ENCODE measurements at regions not wholly inside any gene's neighbourhood (a gene's known extent, or its start where the extent isn't known, plus 50 kb on each side); places are given as distances from the start of the nearest gene placed in this dataset.

DNA sequence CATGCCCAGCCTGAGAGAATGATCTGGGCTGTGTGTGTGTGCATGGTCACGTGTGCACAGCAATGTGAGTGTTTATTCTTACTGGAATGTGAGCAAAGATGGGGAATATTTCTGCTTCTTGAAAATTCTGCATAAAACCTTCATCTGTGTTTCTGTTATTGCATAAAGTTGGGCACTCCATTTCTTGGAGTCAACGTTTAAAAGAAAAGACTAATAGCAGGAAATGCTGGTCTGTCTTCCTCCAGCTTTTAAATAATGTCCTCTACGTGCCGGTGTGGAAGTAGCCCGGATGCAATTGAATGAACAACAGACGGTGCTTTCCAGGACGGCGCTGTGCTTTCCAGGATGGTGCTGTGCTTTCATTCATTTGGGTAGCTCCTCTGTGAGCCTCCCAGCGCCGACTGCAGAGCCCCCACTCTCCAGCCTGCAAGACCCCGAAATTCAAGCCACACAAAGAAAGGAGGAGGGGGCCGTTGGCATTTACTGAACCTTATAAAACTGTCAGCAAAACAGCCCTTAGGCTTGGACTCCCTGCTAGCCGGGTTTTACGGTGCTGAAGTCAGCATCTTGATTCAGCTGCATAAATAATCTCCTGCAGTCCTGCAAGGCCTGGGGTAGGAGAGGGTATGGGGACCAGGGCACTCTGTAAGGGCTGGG, 158.2 kb upstream of the PRKCQ start:
- no peaks in the 10 kb centered on the region for H4K20me1 ChIP-seq (replicated peaks; ENCODE audit: control insufficient read depth, extremely low read depth, insufficient read depth, low read length)
- CTCF ChIA-PET, result interaction anchor here (0.9 to 3.2 kb wide), 9 partner anchors 8 to 70 kb away, joined by 3 to 18 read pairs (median 5); no protein-coding TSS in a partner anchor
- peak overlapping the region; percentile 41 for H3K4me2 ChIP-seq (ENCODE audit: insufficient read depth, low read length)
- FAIRE-seq, result peak; percentile 70
- dilution Hi-C loops (cut with MboI; ENCODE audit: extremely low pct_ligation_motif_present, low sequenced_read_pairs), result no loop called here
- no peaks in the 10 kb centered on the region for H3K9me3 ChIP-seq (replicated peaks; ENCODE audit: control insufficient read depth, insufficient read depth, low read length)
- peaks cover 19% of the 10 kb centered on the region for H3K4me1 ChIP-seq (ENCODE audit: control insufficient read depth, extremely low read depth, insufficient read depth, low read length)
- peaks cover 0 to 8% of the 10 kb centered on the region in 2 experiments for H3K27me3 ChIP-seq (ENCODE audit: control insufficient read depth in 2 of 2, insufficient read depth in 2 of 2, low read length in 2 of 2)
- no TSS peak for BruUV-seq (replicated peaks)
- peak; percentile 69 for DNase-seq (ENCODE audit: low read depth, low spot score)
- H3K4me3 ChIP-seq (replicated peaks in 1 of 3; ENCODE audit: insufficient read depth in 1 of 3, low read depth in 1 of 3, low read length in 3 of 3), result no peak overlapping the region
- POLR2A ChIA-PET, result no interaction called here
- TF ChIP-seq, protein P1, sequence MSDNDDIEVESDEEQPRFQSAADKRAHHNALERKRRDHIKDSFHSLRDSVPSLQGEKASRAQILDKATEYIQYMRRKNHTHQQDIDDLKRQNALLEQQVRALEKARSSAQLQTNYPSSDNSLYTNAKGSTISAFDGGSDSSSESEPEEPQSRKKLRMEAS (IDR thresholded peaks at IDR 0.05; ENCODE audit: insufficient read depth, insufficient read length), result peak; percentile 40
- no peak for TF ChIP-seq POLR2A (IDR thresholded peaks at IDR 0.05; ENCODE audit: low read depth, low read length)
- no peaks in the 10 kb centered on the region for H3K9me1 ChIP-seq (replicated peaks; ENCODE audit: control insufficient read depth, extremely low read depth, insufficient read depth, low read length)
- no peak overlapping the region for H3K27ac ChIP-seq (ENCODE audit: insufficient read depth, low read depth, low read length)
- no peak overlapping the region for H3K9ac ChIP-seq (replicated peaks; ENCODE audit: extremely low read depth, insufficient read depth, low read length)
- H3K79me2 ChIP-seq (ENCODE audit: control insufficient read depth, insufficient read depth, low read length), result no peaks in the 10 kb centered on the region
- intact Hi-C loops (cut with micrococcal nuclease), result loop anchor here (1.0 kb wide), 1 partner anchor 8 kb away; no protein-coding TSS in a partner anchor
- H3K36me3 ChIP-seq (ENCODE audit: control insufficient read depth in 2 of 2, extremely low read depth in 1 of 2, insufficient read depth in 2 of 2, low read length in 2 of 2), result no peaks in the 10 kb centered on the region
- peak overlapping the region; percentile 25 for H2AFZ ChIP-seq (ENCODE audit: low read depth, low read length)

GRCh38 chr10:6737758-6738111, 157.7 kb upstream of the PRKCQ start:
- no peak for TF ChIP-seq JUN (IDR thresholded peaks at IDR 0.05; ENCODE audit: borderline replicate concordance, insufficient read depth, insufficient read length, low read depth)
- no peak for TF ChIP-seq MYC (IDR thresholded peaks at IDR 0.05; ENCODE audit: low read depth, low read length)
- no peak for TF ChIP-seq EZH2 (IDR thresholded peaks at IDR 0.05; ENCODE audit: borderline replicate concordance, low read depth, low read length, severe bottlenecking)
- TF ChIP-seq, protein P2, sequence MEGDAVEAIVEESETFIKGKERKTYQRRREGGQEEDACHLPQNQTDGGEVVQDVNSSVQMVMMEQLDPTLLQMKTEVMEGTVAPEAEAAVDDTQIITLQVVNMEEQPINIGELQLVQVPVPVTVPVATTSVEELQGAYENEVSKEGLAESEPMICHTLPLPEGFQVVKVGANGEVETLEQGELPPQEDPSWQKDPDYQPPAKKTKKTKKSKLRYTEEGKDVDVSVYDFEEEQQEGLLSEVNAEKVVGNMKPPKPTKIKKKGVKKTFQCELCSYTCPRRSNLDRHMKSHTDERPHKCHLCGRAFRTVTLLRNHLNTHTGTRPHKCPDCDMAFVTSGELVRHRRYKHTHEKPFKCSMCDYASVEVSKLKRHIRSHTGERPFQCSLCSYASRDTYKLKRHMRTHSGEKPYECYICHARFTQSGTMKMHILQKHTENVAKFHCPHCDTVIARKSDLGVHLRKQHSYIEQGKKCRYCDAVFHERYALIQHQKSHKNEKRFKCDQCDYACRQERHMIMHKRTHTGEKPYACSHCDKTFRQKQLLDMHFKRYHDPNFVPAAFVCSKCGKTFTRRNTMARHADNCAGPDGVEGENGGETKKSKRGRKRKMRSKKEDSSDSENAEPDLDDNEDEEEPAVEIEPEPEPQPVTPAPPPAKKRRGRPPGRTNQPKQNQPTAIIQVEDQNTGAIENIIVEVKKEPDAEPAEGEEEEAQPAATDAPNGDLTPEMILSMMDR (IDR thresholded peaks at IDR 0.05; ENCODE audit: extremely low read depth in 1 of 2, insufficient read depth in 1 of 2, low read depth in 1 of 2, low read length in 2 of 2), result no peak
- Histone ChIP-seq H3K9ac (replicated peaks; ENCODE audit: extremely low read depth, insufficient read depth, low read length) (no peak overlapping the region), H3K4me3 (replicated peaks in 1 of 3; ENCODE audit: insufficient read depth in 1 of 3, low read depth in 1 of 3, low read length in 3 of 3) (no peak overlapping the region), H3K9me1 (replicated peaks; ENCODE audit: control insufficient read depth, extremely low read depth, insufficient read depth, low read length) (no peaks in the 10 kb centered on the region), H3K27ac (ENCODE audit: insufficient read depth, low read depth, low read length) (no peak overlapping the region), H2AFZ (ENCODE audit: low read depth, low read length) (no peak overlapping the region), H3K4me1 (ENCODE audit: control insufficient read depth, extremely low read depth, insufficient read depth, low read length) (peaks cover 17% of the 10 kb centered on the region), H3K36me3 (ENCODE audit: control insufficient read depth in 2 of 2, extremely low read depth in 1 of 2, insufficient read depth in 2 of 2, low read length in 2 of 2) (no peaks in the 10 kb centered on the region), H3K79me2 (ENCODE audit: control insufficient read depth, insufficient read depth, low read length) (no peaks in the 10 kb centered on the region), H3K27me3 (ENCODE audit: control insufficient read depth in 2 of 2, insufficient read depth in 2 of 2, low read length in 2 of 2) (peaks cover 0 to 8% of the 10 kb centered on the region in 2 experiments), H3K9me3 (replicated peaks; ENCODE audit: control insufficient read depth, insufficient read depth, low read length) (no peaks in the 10 kb centered on the region), H3K4me2 (ENCODE audit: insufficient read depth, low read length) (no peak overlapping the region), H4K20me1 (replicated peaks; ENCODE audit: control insufficient read depth, extremely low read depth, insufficient read depth, low read length) (no peaks in the 10 kb centered on the region)
- FAIRE-seq (no peak), DNase-seq (ENCODE audit: low read depth, low spot score) (no peak)
- dilution Hi-C loops (cut with MboI; ENCODE audit: extremely low pct_ligation_motif_present, low sequenced_read_pairs), result no loop called here
- intact Hi-C loops (cut with micrococcal nuclease), result loop anchor here (1.0 kb wide), 1 partner anchor 7 kb away; no protein-coding TSS in a partner anchor
- ChIA-PET CTCF (interaction anchor here (0.9 to 3.2 kb wide), 8 partner anchors 8 to 67 kb away, joined by 3 to 18 read pairs (median 5); no protein-coding TSS in a partner anchor), POLR2A (no interaction called here)
- no TSS peak for BruUV-seq (replicated peaks)
